ENCODE measurements at regions not wholly inside any gene's neighbourhood (a gene's known extent, or its start where the extent isn't known, plus 50 kb on each side); places are given as distances from the start of the nearest gene placed in this dataset.

DNA sequence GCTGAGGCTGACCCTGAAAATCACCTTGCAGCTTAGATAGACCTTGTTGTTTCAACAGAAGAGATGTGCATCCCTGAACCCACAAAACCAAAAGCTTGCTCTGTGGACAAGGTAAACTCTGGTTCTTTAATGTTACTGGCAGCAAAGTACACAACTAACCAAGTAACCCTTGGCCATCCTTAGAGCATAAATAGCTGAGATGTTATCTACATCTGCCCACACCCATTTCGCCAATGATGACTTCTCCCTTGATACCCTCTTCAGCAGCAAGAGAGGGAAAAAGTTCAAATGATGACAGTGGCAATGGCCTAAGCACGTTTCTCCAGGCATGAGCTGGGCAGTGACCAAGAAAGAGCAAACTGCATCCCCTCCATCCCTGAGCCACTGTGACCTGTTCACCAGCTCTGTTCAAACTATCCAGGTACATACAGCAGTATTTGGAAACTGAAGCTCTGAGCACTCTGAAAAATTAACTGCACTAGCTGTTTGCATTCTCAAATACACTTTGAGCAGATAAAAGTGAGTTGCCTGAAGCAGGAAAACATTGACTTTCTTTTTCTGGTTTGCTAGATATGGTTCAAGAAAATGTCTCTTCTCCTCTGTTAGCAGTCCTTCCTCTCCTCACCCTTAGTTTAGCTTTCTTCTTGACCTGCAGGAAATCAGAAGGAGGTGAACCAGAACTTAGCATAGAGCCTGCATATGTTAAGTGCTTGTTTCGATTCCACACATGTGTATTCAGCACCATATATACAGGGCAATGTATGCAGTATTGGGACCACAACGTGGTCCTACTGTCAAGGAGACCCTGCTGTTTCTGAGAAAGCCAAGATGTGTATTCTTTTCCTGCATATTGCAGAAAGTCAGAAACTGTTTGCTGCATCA lies 231.7 kb downstream of the FOXO1 start:
- TF ChIP-seq, protein P1, sequence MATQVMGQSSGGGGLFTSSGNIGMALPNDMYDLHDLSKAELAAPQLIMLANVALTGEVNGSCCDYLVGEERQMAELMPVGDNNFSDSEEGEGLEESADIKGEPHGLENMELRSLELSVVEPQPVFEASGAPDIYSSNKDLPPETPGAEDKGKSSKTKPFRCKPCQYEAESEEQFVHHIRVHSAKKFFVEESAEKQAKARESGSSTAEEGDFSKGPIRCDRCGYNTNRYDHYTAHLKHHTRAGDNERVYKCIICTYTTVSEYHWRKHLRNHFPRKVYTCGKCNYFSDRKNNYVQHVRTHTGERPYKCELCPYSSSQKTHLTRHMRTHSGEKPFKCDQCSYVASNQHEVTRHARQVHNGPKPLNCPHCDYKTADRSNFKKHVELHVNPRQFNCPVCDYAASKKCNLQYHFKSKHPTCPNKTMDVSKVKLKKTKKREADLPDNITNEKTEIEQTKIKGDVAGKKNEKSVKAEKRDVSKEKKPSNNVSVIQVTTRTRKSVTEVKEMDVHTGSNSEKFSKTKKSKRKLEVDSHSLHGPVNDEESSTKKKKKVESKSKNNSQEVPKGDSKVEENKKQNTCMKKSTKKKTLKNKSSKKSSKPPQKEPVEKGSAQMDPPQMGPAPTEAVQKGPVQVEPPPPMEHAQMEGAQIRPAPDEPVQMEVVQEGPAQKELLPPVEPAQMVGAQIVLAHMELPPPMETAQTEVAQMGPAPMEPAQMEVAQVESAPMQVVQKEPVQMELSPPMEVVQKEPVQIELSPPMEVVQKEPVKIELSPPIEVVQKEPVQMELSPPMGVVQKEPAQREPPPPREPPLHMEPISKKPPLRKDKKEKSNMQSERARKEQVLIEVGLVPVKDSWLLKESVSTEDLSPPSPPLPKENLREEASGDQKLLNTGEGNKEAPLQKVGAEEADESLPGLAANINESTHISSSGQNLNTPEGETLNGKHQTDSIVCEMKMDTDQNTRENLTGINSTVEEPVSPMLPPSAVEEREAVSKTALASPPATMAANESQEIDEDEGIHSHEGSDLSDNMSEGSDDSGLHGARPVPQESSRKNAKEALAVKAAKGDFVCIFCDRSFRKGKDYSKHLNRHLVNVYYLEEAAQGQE (IDR thresholded peaks at IDR 0.05; ENCODE audit: insufficient read depth in 1 of 2, low read depth in 2 of 2, low read length in 2 of 2): no peak
- TF ChIP-seq TAF1 (IDR thresholded peaks at IDR 0.05; ENCODE audit: borderline replicate concordance, insufficient read depth, low read length) (no peak), POLR2AphosphoS5 (IDR thresholded peaks at IDR 0.05; ENCODE audit: low read depth, low read length) (no peak), FOXP2 (optimal IDR thresholded peaks at IDR 0.05; ENCODE audit: borderline replicate concordance, extremely low read depth, extremely low read length, insufficient read depth) (no peak), SIN3A (IDR thresholded peaks at IDR 0.05; ENCODE audit: borderline replicate concordance, insufficient read depth, low read length) (no peak)

DNA sequence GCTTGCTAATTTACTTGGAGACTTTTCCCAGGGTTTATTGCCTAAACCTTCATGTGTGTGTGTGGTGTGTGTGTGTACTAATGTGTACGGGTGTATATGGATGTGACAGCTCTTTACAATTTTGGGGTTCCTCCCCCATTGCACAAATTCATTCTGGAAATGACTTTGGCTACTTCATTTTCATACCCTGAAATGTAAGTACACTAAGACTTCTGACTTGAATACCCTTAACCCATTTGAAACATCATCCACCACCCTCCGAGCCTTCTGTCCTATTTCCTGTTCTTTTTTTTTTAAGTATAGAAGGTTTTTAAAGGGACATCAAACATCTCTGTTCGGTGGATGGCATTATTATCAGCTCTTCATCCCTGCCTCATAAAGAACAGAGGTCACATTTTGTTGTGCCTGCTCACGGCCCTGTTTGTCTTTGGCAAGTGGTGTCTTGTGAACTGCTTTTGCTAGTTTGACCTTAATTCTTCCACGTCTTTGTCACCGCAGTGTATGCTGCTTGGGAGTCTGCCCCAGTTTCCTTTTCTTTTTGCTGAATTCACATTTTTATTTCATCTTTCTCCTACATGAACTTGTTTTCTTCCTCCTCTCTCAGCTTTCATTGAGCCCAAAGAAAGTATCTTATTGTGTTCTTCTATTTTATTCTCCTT lies 228.3 kb downstream of the FOXO1 start:
- no peak for TF ChIP-seq FOXP2 (optimal IDR thresholded peaks at IDR 0.05; ENCODE audit: borderline replicate concordance, extremely low read depth, extremely low read length, insufficient read depth)
- TF ChIP-seq TAF1 (IDR thresholded peaks at IDR 0.05; ENCODE audit: borderline replicate concordance, insufficient read depth, low read length): no peak
- TF ChIP-seq SIN3A (IDR thresholded peaks at IDR 0.05; ENCODE audit: borderline replicate concordance, insufficient read depth, low read length): no peak
- no peak for TF ChIP-seq POLR2AphosphoS5 (IDR thresholded peaks at IDR 0.05; ENCODE audit: low read depth, low read length)
- TF ChIP-seq, protein P1 (IDR thresholded peaks at IDR 0.05; ENCODE audit: insufficient read depth in 1 of 2, low read depth in 2 of 2, low read length in 2 of 2): no peak

DNA sequence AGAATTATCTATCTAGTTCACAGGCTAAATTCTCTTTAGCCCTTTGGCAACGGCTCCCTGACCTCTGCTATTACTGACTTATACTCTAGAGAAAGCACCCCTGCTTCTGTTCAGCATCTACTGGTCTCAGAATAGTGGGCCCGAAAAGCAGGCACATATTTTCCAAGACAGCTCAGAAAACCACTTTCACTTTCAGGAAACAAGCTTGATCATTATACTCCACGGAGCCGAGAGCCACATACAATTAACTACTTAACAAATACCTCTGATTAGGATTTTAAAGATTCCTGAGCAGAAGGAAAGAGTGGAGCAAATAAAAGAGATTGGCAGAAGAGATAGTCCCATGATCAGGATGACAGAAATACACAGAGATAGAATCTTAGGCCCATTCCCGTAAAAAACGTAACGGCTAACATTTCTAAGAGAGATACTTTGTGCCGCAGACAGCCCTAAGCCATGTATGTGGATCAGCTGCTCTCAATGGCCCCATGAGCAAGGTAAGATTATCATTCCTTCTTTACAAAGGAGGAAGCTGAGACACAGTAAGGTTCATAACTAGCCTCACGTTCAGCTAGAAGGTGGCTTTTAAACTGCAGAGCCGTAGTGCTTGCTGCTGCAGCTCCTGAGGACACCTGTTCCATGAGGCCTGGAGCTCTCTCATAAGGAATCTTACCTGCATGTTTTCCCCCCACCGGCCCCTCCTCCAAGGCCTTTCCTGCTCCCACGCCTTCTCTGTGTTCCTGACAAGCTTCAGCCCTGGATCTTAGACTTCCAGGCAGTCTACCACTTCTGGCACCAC lies 227.2 kb downstream of the FOXO1 start:
- TF ChIP-seq SIN3A (IDR thresholded peaks at IDR 0.05; ENCODE audit: borderline replicate concordance, insufficient read depth, low read length) (no peak), FOXP2 (optimal IDR thresholded peaks at IDR 0.05; ENCODE audit: borderline replicate concordance, extremely low read depth, extremely low read length, insufficient read depth) (no peak), TAF1 (IDR thresholded peaks at IDR 0.05; ENCODE audit: borderline replicate concordance, insufficient read depth, low read length) (no peak), POLR2AphosphoS5 (IDR thresholded peaks at IDR 0.05; ENCODE audit: low read depth, low read length) (no peak)
- TF ChIP-seq, protein P1 (IDR thresholded peaks at IDR 0.05; ENCODE audit: insufficient read depth in 1 of 2, low read depth in 2 of 2, low read length in 2 of 2): no peak

DNA sequence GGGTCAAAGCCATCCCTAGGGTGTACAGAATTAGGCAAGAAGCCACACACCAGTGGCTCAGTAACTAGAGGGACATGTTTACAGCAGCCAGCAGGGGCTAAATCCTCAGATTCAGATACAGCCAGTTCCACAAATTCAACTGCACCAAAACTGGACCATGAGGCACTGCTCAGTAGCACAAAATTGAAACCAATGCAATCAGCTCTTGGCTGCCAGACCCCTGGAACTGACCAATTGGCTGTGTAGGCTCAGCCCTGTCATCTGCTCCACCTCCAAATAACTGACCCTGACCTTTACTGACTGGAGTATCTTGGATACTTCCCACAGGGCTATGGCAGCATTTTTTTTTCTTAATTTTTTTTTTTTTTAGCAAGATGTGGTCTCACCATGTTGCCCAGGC lies 226.5 kb downstream of the FOXO1 start:
- TF ChIP-seq POLR2AphosphoS5 (IDR thresholded peaks at IDR 0.05; ENCODE audit: low read depth, low read length): no peak
- TF ChIP-seq TAF1 (IDR thresholded peaks at IDR 0.05; ENCODE audit: borderline replicate concordance, insufficient read depth, low read length): no peak
- TF ChIP-seq SIN3A (IDR thresholded peaks at IDR 0.05; ENCODE audit: borderline replicate concordance, insufficient read depth, low read length): no peak
- TF ChIP-seq, protein P1 (IDR thresholded peaks at IDR 0.05; ENCODE audit: insufficient read depth in 1 of 2, low read depth in 2 of 2, low read length in 2 of 2): no peak

All from PFSK-1 (cell line).